G401 (cell line): ENCODE measurements at regions not wholly inside any gene's neighbourhood (a gene's known extent, or its start where the extent isn't known, plus 50 kb on each side); places are given as distances from the start of the nearest gene placed in this dataset.

Experiments
- DNase-seq: peaks from one replicate; pipeline ENCODE4 v3.0.0-alpha.2; 2015; ENCODE audit warnings: low spot score
- in situ Hi-C: cut with HindIII; loops from 2 replicates; pipeline ENCODE4 v1.10.0; 2016; ENCODE audit warnings: low sequenced_read_pairs, mixed read lengths

DNA sequence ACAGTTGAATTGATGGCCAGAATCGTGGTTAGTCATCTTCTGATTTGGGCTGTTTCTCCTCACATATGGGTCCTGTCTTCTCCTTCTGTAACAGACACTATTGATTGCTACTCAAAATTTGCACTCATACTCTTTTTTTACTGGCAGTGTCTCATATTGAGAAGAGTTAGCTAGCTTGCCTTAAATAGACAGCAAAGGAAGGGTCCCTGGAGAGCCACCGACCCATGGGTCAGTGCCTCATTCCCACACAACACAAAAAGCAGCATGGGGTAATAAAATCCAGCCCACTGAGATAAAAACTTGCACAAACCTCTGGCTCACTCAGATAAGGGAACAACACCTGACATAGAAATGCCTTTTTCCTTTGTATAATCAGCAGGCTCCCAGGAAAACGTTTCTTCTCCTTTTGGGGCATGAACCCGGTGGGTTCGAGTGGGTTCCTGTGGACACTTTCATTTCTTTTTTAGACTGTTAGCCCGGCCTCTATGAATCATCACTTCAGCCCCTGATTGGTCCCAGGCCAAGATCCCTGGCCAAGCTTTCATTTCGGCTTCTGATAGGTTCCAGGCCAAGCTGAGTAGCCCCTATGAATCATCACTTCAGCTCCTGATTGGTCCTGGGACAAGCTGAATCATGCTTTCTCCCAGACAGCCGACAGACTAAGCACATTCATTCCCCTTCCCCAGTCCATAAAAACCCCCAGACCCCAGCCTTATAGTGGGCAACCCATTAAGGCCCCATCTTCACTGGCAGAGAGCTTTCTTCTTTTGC, 408.1 kb downstream of the DCAF12L2 start:
- in situ Hi-C loops, result no loop called here
- DNase-seq, result no peak

DNA sequence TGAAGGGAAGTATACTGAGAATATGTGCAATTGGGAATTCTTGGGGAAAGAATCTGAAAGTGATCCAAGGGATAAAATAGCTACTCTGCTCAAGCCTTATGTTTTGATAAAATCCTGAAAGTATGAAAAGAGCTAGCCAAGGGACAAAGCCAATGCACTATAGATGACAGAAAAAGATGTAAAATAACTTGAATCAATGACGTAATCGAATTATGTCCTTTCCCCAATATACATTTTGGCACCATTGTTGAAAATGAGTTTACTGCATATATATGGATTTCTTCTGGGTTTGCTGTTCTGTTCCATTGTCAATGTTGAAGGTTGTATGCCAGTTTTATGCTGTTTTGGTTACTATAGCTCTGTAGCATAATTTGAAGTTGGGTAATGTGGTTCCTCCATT, 407.3 kb downstream of the DCAF12L2 start:
- DNase-seq, result no peak
- in situ Hi-C loops, result no loop called here

DNA sequence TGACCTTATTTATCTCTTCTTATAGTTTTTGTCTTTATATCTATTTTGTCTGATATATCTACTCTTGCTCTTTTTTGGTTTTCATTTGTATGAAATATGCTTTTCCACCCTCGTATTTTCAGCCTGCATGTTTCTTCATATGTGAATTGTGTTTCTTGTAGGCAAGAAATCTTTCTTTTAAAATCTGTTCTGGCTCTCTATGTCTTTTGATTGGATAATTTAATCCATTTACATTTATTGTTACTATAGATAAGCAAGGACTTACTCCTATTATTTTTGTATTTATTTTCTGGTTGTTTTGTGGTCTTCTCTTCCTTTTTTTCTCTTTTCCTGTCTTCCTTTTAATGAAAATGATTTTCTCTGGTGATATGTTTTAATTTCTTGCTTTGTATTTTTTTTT, 403.1 kb downstream of the DCAF12L2 start:
- DNase-seq, result no peak
- in situ Hi-C loops, result no loop called here

DNA sequence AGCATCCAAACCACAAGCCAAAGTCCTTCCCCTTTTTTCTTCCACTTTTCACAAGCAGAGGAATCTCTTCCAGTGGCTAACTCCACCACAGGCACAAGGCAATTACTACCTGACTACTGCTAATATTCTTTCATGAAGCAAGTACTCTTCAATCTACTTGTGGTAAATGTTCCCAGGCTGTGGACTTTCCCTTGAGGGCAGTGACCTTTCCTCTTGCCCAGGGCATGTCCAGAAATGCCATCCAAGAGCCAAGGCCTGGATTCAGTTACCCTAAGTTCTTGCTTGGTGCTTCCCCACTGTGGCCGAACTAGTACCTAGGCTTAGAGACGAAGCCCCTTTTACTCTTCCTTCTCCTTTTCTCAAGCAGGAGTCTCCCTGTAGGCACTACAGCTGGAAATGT, 400.7 kb downstream of the DCAF12L2 start:
- no peak for DNase-seq
- in situ Hi-C loops, result no loop called here

DNA sequence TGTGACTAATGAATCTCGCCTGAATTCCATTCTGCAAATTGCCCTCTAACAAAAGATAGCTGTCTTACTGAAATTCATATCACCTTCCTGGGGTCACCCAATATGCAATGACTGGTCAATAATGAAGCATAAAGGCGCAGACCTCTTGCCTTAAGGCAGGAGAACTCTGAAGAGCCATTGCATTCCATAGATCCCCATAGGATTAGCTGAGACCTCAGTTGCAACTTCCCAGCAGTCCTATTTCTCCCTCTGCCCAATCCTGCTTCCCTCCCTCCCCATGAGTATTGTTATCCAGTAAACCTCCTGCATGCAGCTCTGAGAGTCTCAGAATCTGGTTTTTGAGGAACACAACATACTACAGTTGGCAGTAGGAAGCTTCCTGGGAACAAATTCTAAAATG, 396.5 kb downstream of the DCAF12L2 start:
- in situ Hi-C loops, result no loop called here

DNA sequence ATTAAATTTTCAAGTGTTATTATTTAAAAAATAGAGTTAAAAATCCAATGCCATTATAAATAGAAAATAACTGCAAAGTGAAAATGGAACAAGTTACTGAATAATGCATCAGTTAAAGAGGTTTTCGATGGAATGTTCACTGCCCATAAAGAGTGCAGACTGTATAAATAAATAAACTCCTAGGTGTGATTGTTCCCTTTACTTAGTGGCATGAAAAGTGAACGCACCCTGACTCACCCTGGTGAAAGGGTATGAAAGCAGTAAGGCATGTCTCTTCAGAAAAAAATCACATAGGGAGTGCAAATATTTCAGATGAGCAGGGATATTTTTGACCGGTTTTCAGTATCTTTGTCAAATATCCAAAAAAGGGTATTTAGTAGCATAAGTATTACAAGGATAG, 387.8 kb downstream of the DCAF12L2 start:
- DNase-seq, result no peak
- in situ Hi-C loops, result no loop called here

More for the DNA sequence above, 396.5 kb downstream of the DCAF12L2 start:
- no peak for DNase-seq

DNA sequence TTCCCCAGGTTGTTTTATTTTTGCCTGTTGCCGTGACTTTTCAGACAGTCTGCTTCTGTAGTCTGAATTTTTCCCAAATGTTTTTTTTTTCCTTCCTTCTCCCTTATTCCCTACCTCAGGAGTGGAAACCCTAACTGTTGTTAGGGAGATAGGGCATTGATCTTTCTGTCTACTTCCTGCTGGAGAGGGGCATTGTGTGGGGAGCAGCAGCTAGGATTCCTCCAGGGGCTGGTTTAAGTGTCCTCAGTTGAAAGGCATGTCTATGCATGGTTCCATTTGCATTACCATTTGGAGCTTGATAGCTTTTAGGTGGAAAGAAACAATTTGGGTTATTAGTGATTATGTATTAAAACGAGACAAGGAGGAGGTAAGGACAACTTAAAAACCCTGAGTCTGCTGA, 383.9 kb downstream of the DCAF12L2 start:
- DNase-seq, result no peak
- in situ Hi-C loops, result no loop called here

DNA sequence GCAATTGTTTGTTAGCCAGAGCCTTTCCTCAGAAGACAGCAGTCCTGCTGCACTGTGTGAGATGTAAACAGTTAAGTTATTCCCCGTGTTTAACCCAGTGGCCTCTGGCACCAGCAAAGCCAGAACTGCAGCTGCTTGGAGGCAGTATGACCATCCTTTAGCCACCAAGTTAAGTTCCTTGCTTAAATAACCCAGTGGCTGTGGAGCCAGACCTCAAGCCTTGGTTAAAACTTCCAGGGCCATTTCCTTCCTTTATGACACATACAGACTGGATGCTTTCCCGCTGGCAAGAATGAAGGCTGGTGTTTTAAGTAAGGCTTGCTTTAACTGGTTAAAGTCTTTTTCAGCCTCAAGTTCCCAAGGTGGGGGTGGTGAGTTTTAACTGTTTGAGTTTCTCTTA, 379.8 kb downstream of the DCAF12L2 start:
- no peak for DNase-seq
- in situ Hi-C loops, result no loop called here

DNA sequence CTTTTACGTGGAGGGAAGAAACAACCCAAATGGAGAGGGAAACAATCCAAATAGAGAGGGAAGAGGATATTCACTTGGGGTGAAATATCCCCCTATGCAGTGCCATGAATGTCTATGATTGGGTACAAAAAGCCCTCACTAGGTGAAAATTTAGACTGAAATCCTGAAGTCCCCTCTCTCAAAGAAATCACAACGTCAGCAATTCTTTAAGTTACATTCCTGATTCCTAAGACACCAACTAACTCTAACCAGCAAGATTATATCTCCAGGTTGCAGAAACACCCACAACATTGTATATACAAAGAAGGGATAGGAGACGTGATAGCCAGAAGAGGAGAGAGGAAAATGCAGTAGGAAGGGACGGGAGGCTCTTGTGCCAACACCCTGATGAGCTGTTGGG, 374.3 kb downstream of the DCAF12L2 start:
- no peak for DNase-seq
- in situ Hi-C loops, result no loop called here

DNA sequence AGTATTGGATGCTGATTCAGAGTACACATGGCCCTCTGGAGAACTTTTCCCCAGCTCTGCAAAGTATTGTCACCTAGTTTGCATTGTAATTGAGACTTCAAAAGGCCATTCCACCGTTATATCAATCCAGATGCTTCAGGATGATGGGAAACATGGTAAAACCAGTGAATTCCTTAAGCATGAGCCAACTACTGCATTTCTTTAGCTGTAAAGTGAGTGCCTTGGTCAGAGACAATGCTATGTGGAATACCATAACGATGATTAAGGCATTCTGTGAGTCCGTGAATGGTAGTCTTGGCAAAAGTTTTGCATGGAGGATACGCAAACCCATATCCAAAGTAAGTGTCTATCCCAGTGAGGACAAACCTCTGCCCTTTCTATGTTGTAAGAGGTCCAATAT, 355.2 kb downstream of the DCAF12L2 start:
- no peak for DNase-seq
- in situ Hi-C loops, result no loop called here

DNA sequence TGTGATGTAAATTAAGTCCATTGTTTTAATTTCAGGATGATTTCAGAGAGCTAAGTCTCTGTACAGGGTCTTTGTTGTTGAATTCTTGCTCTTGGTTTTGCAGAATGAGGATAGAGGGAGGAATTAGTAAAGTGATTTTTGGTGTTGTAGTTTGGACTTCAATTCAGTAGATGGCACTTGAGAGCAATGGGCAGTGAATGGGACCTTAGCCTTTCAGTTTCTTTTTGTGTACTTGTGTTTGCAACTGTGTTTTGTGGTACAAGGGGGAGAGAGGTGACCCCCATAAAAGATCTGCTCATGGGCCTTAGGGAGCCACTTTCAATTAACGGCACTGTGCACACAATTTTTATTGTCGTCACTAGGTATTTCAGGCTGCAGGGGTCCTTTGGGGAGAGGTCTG, 340.0 kb downstream of the DCAF12L2 start:
- no peak for DNase-seq
- in situ Hi-C loops, result no loop called here

DNA sequence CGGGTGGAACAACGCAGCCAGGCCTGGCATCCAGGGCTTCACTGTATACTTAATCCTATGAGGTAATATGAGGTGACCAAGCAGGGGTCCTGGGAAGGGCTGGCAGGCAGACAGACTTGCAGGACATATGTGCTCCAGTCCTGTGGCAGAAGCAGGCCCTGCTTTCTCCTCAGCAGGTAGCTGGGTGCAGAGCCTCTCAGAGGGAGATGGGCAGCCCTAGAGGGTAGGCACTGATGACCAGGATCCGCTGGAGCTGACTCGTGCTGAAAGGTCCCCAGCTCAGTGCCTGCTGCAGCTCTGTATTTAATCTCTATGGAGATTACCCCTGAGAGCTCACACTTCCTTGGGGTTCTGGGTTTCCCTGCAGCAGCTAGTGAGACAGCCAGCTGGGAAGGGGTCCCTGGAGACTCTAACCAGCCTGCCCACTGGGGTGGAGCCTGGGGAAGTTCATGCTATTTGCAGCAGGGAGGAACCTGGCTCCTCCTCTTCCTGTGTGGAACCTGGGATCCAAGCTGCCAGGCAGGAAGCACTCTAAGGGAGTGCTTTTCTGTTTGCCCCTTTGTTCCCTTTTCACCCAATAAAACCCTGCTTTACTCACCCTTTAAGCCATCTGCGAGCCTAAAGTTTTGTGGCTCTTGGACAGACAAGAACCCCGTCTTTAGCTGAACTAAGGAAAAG, 339.2 kb downstream of the DCAF12L2 start:
- in situ Hi-C loops, result no loop called here
- no peak for DNase-seq

DNA sequence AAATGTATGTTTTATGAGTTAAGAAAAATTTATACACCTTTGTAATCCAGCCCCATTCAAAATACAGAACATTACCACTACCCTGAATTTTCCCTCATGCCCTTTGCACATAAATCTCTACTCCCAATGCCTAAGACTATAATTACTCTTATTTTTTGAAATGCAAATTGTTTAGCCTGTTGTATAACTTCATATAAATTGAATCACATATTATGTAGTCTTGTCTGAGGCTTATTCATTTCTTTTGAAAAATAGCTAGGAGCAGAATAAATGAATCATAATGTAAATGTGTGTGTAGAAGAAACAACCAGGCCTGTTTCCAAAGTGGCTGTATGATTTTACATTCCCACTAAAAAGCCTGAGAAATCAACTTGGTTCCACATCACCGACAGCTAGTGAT, 319.8 kb downstream of the DCAF12L2 start:
- no peak for DNase-seq
- in situ Hi-C loops, result no loop called here

DNA sequence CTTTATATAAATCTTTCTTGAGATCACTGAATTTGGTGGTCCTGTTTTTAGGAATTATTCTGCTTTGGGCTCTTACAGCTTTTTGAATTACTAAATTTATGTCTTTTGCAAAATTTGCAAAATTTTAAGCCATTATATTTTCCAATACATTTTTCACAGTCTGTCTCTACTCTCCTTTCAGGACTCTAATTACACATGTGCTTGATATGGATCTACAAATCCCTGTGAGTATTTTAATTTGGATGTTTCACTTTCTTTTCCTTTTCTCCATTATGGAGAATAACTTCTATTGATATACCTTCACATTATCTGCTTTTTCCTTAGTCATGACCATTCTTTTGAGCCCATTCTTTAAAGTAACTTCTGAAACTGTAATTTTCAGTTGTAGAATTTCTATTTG, 315.4 kb downstream of the DCAF12L2 start:
- DNase-seq, result no peak
- in situ Hi-C loops, result no loop called here

DNA sequence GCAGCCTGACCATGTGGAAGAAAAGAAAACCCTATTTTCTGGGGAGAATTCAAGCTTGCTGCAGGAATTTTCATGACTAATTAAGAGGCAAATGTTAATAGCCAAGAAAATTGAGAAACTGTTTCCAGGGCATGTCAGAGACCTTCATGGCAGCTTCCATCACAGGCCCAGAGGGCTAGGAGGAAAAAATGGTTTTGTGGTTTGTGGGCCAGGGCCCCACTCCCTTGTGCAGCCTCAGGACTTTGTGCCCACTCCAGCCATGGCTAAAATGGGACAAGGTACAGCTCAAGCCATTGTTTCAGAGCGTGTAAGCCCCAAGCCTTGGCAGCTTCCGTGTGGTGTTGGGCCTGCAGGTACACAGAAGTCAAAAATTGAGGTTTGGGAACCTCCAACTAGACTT, 282.9 kb downstream of the DCAF12L2 start:
- DNase-seq, result no peak
- in situ Hi-C loops, result no loop called here

DNA sequence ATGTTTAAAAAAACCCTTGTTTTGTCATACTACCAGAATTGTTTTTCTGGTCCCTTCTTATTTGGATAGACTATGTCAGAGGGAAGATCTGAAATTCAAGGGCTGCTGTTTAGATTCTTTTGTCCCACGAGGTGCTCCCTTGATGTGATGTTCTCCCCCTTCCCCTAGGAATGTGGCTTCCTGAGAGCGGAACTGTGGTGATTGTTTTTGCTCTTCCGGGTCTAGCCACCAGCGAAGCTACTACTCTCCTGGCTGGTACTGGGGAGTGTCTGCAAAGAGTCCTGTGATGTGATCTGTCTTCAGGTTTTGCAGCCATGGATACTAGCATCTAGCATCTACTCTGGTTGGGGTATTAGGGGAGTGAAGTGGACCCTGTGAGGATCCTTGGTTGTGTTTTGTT, 271.1 kb downstream of the DCAF12L2 start:
- DNase-seq, result no peak
- in situ Hi-C loops, result no loop called here

DNA sequence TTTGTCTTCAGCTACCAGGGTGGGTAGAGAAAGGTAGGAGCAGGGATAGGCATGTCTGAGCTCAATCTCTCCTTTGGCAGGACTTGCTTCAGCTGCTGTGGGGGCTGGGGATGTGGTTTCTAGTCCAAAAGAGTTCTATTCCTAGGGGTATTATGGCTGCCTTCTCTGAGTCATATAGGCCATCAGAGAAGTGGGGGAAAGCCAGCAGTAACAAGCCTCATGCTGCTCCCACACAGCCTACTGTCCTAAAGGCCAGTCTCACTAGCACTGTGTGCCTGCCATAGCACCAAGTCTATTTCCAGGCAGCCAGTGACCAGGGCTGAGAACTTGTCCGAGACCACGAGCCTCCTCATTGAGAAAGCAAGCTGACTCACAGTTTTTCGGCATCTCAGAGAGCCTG, 270.6 kb downstream of the DCAF12L2 start:
- no peak for DNase-seq
- in situ Hi-C loops, result no loop called here

DNA sequence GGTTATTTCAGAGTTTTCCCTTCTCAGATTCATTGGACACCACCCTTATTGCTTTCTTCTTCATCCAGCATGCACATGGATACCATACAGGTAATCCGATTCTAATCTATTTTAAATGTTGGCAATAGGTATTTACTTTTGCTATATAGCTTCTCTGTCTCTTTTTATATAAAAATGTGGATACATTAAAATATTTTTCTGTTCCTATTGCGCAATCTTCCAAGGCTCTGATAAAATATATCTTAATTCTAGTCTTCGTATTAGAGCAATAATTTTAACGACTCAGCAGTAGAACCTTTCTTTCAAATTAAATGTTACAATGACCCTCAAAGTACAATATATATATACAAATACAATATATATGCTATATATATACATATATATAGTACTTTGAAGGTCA, 239.8 kb downstream of the DCAF12L2 start:
- DNase-seq, result no peak
- in situ Hi-C loops, result no loop called here

DNA sequence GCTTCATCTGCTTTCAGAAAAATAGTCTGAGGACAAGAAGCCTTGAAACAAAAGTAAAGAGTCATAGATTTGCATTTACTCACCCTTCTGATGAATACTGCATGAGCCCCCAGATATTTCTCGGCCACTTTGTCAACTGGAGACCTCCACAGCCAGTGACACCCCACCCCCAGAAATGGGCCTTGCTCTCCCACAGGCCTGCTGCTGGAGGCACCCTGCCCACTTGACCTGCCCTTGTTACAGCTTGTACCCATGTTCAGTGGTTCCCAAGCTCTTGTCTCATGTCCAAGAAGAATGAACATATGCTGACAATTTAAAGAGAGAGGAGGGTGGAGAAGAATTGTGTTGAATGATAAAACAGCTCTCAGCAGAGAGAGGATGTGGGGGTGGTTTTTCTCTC, 225.1 kb downstream of the DCAF12L2 start:
- DNase-seq, result no peak
- in situ Hi-C loops, result no loop called here

DNA sequence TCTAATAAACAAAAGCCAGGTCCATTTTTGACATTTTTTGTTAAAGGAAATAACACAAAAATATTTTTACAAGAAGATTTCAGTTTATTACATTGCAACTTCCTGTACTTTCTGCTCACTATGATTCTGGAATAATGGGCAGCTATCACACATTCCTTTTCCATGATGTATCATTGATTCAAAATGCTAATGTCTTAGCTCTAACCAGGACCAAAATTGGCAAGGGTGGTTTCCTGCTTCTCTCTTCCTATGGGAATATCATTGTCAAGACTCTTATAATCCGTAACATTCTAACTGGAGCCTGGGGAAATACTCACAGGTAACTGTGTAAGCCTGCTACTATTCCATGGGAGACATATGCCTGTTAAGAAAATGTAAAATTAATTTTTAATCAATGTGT, 218.6 kb downstream of the DCAF12L2 start:
- in situ Hi-C loops, result no loop called here
- no peak for DNase-seq

DNA sequence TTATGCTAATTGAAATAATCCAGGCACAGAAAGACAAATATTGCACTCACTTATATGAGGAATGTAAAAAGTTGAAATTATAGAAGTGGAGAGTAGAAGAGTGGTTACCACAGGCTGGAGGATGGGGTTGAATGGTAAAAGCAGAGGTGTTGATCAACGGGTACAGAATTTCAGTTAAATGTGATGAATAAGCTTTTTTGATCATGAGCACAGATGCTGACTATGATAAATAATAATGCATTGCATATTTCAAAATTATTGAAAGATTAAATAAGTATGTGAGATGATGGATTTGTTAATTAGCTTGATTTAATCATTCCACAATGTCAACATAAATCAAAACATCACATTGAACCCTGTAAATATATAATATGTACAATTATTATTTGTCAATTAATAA, 213.1 kb downstream of the DCAF12L2 start:
- DNase-seq, result no peak
- in situ Hi-C loops, result no loop called here
